WI38 (cell line): ENCODE measurements at regions not wholly inside any gene's neighbourhood (a gene's known extent, or its start where the extent isn't known, plus 50 kb on each side); places are given as distances from the start of the nearest gene placed in this dataset.

Experiments
- H3K4me3 ChIP-seq: 2 replicates; pipeline ENCODE4 v1.5.1; 2011; ENCODE audit warnings: low read depth, mild to moderate bottlenecking, control low read depth, low read length
- CTCF ChIP-seq: IDR thresholded peaks from 2 replicates; pipeline ENCODE4 v1.5.1; 2012; ENCODE audit warnings: low read depth, mild to moderate bottlenecking, control low read depth, low read length

- no peak overlapping the region for H3K4me3 ChIP-seq
- no peak for TF ChIP-seq CTCF
These were observed 178.5 kb upstream of the GAS1 start for GRCh38 chr9:87125819-87126218.

- no peak for TF ChIP-seq CTCF
- no peak overlapping the region for H3K4me3 ChIP-seq
These were observed 180.2 kb upstream of the GAS1 start for GRCh38 chr9:87127543-87127942.

- no peak overlapping the region for H3K4me3 ChIP-seq
- no peak for TF ChIP-seq CTCF
These were observed 180.8 kb upstream of the GAS1 start for GRCh38 chr9:87127978-87128614.

GRCh38 chr9:87128844-87129493, 181.7 kb upstream of the GAS1 start:
- no peak for TF ChIP-seq CTCF
- H3K4me3 ChIP-seq = no peak overlapping the region

- no peak overlapping the region for H3K4me3 ChIP-seq
- no peak for TF ChIP-seq CTCF
These were observed 187.8 kb upstream of the GAS1 start for GRCh38 chr9:87135074-87135473.

GRCh38 chr9:87137718-87138117, 190.4 kb upstream of the GAS1 start:
- no peak overlapping the region for H3K4me3 ChIP-seq
- TF ChIP-seq CTCF = no peak
